Smooth muscle cell (in vitro differentiated cells): ENCODE measurements at regions not wholly inside any gene's neighbourhood (a gene's known extent, or its start where the extent isn't known, plus 50 kb on each side); places are given as distances from the start of the nearest gene placed in this dataset.

Source experiments
- DNase-seq: peaks from one replicate; lab custom pipeline; 2025; ENCODE audit not compliant: unreplicated experiment; lab: John Stamatoyannopoulos, UW
- H2AFZ ChIP-seq: fragments of 200-600 bp; sonication (generic); 2 replicates; pipeline ENCODE4 v1.6.0; 2016; ENCODE audit warnings: antibody characterized with exemption, low read depth, mild to moderate bottlenecking
- H3F3A ChIP-seq: fragments of 200-600 bp; sonication (generic); 2 replicates; pipeline ENCODE4 v1.6.0; 2017; ENCODE audit warnings: antibody characterized with exemption, low read depth
- H3K27ac ChIP-seq: fragments of 200-600 bp; sonication (generic); 2 replicates; pipeline ENCODE4 v1.5.1; 2016; ENCODE audit warnings: low read depth, mild to moderate bottlenecking
- H3K27me3 ChIP-seq: fragments of 200-600 bp; sonication (generic); 2 replicates; pipeline ENCODE4 v1.6.1; 2016; ENCODE audit warnings: low read depth, mild to moderate bottlenecking
- H3K36me3 ChIP-seq: fragments of 200-600 bp; sonication (generic); 2 replicates; pipeline ENCODE4 v1.5.1; 2016; ENCODE audit warnings: low read depth
- H3K4me1 ChIP-seq: fragments of 200-600 bp; sonication (generic); 2 replicates; pipeline ENCODE4 v1.5.1; 2016; ENCODE audit warnings: low read depth
- H3K4me2 ChIP-seq: fragments of 200-600 bp; sonication (generic); 2 replicates; pipeline ENCODE4 v1.6.0; 2016; ENCODE audit warnings: mild to moderate bottlenecking
- H3K4me3 ChIP-seq: fragments of 200-600 bp; sonication (generic); 2 replicates; pipeline ENCODE4 v1.5.1; 2016; ENCODE audit warnings: mild to moderate bottlenecking
- H3K79me2 ChIP-seq: fragments of 200-600 bp; sonication (generic); 2 replicates; pipeline ENCODE4 v1.6.0; 2016; ENCODE audit warnings: low read depth, mild to moderate bottlenecking
- H3K9ac ChIP-seq: fragments of 200-600 bp; sonication (generic); 2 replicates; pipeline ENCODE4 v1.6.0; 2016; ENCODE audit warnings: low read depth
- H3K9me3 ChIP-seq: fragments of 200-600 bp; sonication (generic); replicated peaks from 2 replicates; pipeline ENCODE4 v1.5.1; 2016; ENCODE audit warnings: low read depth
- H4K20me1 ChIP-seq: fragments of 200-600 bp; sonication (generic); 2 replicates; pipeline ENCODE4 v1.6.0; 2016; ENCODE audit warnings: low read depth
- CTCF ChIP-seq: fragments of 200-600 bp; sonication (generic); IDR thresholded peaks from 2 replicates; pipeline ENCODE4 v1.5.1; 2017; ENCODE audit warnings: borderline replicate concordance, mild to moderate bottlenecking, antibody characterized with exemption; ENCODE audit not compliant: insufficient read depth, poor library complexity, severe bottlenecking
- WGBS: methylation state at CpG from one replicate; pipeline ENCODE4 v1.1.7; 2016; ENCODE audit warnings: low lambda C conversion rate; 5-methylcytosine and 5-hydroxymethylcytosine counted together

- no peaks in the 10 kb centered on the region for H3K79me2 ChIP-seq
- no peaks in the 10 kb centered on the region for H4K20me1 ChIP-seq
- no peaks in the 10 kb centered on the region for H3K36me3 ChIP-seq
- peak overlapping the region; percentile 40 for H3K4me2 ChIP-seq
- H3K9me3 ChIP-seq = no peaks in the 10 kb centered on the region
- DNase-seq = no peak
- H3K27ac ChIP-seq = peak overlapping the region; percentile 34
- no peaks in the 10 kb centered on the region for H3F3A ChIP-seq
- 28% methylated on average over 3 of the region's 3 CpGs for WGBS
- no peaks in the 10 kb centered on the region for H3K27me3 ChIP-seq
- H3K4me1 ChIP-seq = peaks cover 7% of the 10 kb centered on the region
- no peak overlapping the region for H3K4me3 ChIP-seq
- no peak for TF ChIP-seq CTCF
- H2AFZ ChIP-seq = peak overlapping the region; percentile 60
- H3K9ac ChIP-seq = no peak overlapping the region
Observed at GRCh38 chr6:140070846-140071473, 696.5 kb upstream of the CITED2 start.

- Histone ChIP-seq H3K4me3 (no peak overlapping the region), H4K20me1 (no peaks in the 10 kb centered on the region), H3K9ac (no peak overlapping the region), H3F3A (no peaks in the 10 kb centered on the region), H2AFZ (no peak overlapping the region), H3K36me3 (no peaks in the 10 kb centered on the region), H3K27me3 (no peaks in the 10 kb centered on the region), H3K4me2 (no peak overlapping the region), H3K27ac (no peak overlapping the region), H3K9me3 (no peaks in the 10 kb centered on the region), H3K4me1 (peaks cover 7% of the 10 kb centered on the region), H3K79me2 (no peaks in the 10 kb centered on the region)
- DNase-seq = no peak
- no peak for TF ChIP-seq CTCF
Observed at GRCh38 chr6:140069576-140069975, 695.1 kb upstream of the CITED2 start.

GRCh38 chr6:140068801-140069200 is 694.4 kb upstream of the CITED2 start:
- no peak overlapping the region for H3K9ac ChIP-seq
- no peaks in the 10 kb centered on the region for H3K9me3 ChIP-seq
- no peak overlapping the region for H3K4me2 ChIP-seq
- no peak for DNase-seq
- no peaks in the 10 kb centered on the region for H3K79me2 ChIP-seq
- no peak overlapping the region for H2AFZ ChIP-seq
- no peak overlapping the region for H3K4me3 ChIP-seq
- TF ChIP-seq CTCF = no peak
- H3K36me3 ChIP-seq = no peaks in the 10 kb centered on the region
- H4K20me1 ChIP-seq = no peaks in the 10 kb centered on the region
- no peaks in the 10 kb centered on the region for H3K27me3 ChIP-seq
- no peak overlapping the region for H3K27ac ChIP-seq
- H3K4me1 ChIP-seq = peaks cover 7% of the 10 kb centered on the region
- H3F3A ChIP-seq = no peaks in the 10 kb centered on the region
- WGBS = 88% methylated on average over 3 of the region's 3 CpGs

GRCh38 chr6:140064366-140064765 is 689.9 kb upstream of the CITED2 start:
- Histone ChIP-seq H3K27me3 (no peaks in the 10 kb centered on the region), H3K36me3 (no peaks in the 10 kb centered on the region), H3F3A (peaks cover 21% of the 10 kb centered on the region), H3K79me2 (no peaks in the 10 kb centered on the region), H2AFZ (peak overlapping the region; percentile 52), H3K4me3 (no peak overlapping the region), H3K9me3 (no peaks in the 10 kb centered on the region), H4K20me1 (no peaks in the 10 kb centered on the region), H3K27ac (no peak overlapping the region), H3K9ac (no peak overlapping the region), H3K4me1 (peaks cover 22% of the 10 kb centered on the region), H3K4me2 (no peak overlapping the region)
- 94% methylated on average over 7 of the region's 7 CpGs for WGBS
- DNase-seq = no peak
- no peak for TF ChIP-seq CTCF
